HT-29 (cell line): ENCODE measurements at regions not wholly inside any gene's neighbourhood (a gene's known extent, or its start where the extent isn't known, plus 50 kb on each side); places are given as distances from the start of the nearest gene placed in this dataset.

ENCODE experiments used
- DNase-seq: peaks from one replicate; pipeline ENCODE4 v3.0.0-alpha.2; 2015; ENCODE audit warnings: low spot score

DNA sequence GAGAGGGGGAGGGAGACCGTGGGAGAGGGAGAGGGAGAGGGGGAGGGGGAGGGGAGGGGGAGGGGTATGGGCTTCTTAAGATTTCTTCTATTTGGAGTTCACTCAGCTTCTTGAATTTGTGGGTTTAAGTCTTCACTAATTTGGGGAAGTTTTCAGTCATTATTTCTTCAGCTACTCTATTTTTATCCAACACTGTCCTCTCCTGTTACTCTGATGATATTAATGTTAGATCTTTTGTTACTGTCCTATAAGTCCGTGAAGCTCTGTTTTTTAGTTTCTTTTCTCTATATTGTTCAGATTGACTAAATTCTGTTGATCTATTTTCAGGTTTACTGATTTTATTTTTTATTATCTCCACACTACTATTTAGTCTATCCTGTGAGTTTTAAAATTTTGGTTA lies 351.5 kb upstream of the TPM1 start:
- no peak for DNase-seq

DNA sequence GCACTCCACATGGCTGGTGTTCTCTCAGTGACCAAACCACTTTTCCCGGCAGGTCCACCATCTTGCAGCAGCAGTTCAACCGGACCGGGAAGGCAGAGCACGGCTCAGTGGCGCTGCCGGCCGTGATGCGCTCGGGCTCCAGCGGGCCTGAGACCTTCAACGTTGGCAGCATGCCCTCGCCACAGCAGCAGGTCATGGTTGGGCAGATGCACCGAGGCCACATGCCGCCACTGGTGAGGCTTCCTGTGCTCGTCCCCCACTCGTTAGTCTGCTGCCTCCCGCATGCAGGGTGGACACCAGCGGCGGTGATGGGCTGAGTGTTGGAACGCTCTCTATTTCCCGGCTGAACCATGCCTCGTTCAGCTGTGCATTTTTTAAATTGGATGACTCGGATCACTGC lies 344.9 kb upstream of the TPM1 start:
- DNase-seq: no peak

DNA sequence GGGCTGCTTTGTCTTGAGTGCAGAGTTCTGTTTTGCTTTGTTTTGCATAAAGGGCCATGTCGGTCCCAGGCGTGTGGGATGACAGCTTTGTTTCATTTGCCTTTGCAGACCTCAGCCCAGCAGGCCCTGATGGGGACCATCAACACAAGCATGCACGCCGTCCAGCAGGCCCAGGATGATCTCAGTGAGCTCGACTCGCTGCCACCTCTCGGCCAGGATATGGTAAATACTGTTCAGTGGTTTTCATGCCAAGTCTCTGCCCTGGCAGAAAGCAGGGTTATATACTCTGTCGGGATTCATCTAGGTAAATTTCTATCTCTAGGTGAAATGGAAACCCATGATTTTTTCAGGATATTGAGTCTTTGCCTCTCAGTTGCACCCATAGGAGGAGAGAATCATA lies 343.9 kb upstream of the TPM1 start:
- DNase-seq: no peak

DNA sequence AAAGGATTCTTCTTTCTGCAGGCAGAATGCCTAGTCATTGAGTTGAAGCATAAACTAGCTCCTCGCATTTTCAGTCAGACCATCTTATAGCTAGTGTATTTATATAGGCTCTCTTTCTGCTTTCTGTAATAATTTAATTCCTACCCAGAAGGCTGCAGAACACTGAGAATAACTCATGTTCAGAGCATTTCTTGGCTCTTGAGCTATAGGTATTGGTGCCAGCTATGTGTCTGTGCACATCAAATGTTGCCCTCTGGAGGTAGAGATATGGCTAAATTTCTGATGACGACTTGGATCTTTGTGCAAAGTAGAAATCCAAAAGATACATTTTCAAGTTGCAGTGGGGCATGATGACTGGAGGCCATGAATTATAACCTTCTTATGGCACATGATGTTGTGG lies 336.2 kb upstream of the TPM1 start:
- no peak for DNase-seq

DNA sequence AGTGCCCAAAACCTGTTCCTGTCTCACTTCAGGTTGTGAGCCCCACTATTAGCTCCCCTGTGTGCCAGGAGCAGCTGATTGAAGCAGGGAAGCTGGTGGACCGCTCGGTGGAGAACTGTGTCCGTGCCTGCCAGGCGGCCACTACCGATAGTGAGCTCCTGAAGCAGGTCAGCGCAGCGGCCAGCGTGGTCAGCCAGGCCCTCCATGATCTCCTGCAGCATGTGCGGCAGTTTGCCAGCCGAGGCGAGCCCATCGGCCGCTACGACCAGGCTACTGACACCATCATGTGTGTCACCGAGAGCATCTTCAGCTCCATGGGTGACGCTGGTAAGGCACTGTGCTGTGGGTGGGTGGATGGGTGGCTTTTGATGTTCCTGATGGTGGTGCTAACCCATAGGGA lies 334.1 kb upstream of the TPM1 start:
- DNase-seq: no peak

DNA sequence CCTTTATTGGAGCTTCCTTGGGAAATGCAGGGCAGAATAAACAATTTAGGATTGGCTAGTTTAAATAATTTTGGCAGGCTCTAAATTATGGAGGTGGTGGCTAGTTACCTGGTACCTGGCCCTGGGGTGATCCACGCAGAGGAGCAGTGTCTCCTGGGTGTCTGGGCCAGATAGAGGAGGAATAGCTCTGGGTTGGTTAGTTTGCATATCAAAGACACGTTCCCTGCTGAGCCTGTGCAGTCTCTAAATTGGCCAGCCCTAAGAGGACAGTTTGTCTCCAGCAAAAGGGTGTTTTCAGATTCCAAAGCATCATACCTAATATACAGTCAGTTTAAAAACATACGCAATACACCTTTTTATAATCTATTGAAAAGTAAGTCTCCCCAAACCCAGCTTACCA lies 333.3 kb upstream of the TPM1 start:
- DNase-seq: no peak

DNA sequence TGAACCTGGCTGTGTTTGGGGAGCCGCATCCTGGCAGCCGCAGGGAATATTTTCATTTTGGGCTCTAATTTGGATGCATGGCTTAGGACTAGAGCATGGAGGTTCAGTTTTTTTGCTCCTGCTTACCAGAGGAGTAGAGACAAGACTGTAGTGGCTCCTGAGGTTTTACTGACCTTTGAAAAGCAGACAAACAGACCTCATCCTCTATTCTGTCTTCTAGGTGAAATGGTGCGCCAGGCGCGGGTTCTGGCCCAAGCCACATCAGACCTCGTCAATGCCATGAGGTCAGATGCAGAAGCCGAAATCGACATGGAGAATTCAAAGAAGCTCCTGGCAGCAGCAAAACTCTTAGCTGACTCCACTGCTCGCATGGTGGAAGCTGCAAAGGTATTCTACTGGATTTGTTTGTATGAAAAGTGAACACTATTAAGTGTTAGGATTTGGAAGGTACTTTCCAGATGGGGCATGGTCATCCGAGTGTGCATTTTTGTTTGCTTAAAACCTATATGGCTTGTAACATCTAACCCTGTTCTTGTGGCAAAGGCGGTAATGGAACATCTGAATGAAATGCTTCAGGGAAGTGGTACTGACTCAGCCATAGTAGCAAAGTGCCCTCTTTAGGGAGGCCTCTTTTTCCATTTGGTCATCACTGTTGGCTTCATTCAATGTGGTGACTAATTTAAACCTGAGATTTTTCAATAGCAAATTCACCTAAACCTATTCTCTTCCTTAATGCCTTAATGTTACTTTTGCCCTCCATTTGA lies 330.7 kb upstream of the TPM1 start:
- DNase-seq: no peak

DNA sequence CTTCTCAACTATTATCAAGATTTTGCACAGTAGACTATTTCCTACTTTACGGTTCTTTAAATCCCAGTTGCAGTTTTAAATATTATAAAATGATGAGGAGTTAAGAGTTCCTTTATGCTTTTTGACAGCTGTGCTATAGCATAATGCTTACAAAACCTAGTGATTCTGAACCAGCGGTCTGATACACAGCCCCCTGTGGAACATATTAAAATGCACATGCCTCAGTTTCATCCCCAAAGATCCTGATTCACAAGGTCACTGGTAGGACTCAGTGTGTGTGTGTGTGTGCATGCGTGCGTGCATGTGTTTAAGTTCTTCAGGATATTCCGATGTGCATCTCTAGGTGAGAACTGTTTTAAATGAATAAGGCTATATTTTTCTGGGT lies 330.1 kb upstream of the TPM1 start:
- DNase-seq: no peak

DNA sequence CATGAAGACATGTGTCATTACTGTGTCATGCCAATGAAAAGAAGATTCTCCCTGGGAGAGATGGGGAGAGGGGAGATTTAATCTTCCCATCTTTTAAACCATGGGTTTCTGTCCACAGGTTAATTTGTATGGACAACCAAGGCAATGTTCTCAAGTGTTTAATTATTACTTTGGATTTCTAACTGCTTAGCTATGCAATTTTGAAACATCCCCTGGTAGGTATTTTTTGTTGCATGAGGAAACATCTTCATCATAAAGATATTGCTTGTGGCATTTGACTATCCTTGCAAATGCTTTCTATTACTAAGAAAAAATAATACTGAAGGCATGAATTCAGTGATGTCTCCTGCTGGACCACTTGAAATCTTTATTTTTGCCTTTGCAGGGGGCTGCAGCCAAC lies 326.6 kb upstream of the TPM1 start:
- DNase-seq: no peak

DNA sequence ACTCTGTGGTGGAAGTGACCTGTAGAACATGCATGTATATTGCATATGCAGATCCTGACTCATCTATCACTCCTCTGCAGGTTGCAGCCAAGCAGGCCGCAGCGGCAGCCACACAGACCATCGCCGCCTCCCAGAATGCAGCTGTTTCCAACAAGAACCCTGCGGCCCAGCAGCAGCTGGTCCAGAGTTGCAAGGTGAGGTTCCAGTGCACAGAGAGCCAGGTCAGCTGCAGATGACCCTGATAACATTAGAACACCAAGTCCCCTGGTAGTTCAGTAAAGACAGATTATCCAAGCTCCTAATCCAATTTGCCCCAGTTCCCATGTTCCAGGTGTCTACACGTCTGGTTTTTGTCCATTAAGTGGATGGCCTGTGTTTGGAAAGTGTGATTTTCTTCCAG lies 325.1 kb upstream of the TPM1 start:
- DNase-seq: no peak

DNA sequence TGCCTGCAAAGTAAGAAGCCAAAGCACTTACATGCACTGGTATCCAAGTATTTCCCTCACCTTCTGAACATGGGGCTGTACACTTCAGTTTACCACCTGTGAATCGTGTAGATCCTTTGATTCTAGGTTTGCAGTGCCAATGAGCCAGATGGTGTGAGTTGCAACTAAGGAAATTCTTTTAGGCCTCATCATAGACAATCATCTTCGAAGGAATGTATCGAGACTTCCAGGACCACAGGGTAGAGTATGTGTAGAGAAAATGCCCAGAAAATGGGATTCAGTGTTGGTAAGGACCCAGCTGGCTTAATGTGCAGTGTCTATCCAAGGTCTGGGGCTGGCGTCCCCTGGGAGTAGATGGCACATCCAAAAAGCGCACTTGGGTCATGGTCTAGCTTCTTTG lies 323.2 kb upstream of the TPM1 start:
- no peak for DNase-seq

DNA sequence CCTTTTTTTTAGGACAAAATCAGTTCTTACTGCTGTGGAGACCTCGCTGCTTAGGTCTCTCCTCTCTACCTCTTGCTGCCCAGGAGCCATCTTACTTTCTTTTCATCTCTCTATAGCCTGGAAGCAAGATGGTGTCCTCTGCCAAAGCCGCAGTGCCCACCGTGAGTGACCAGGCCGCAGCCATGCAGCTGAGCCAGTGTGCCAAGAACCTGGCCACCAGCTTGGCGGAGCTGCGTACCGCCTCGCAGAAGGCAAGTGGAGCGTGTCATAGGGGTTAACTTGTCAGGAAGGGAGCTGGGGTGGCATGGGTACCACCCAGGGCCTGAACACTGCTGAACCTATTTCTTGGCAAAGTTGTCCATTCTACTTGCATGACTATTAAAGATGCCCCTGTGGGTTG lies 320.3 kb upstream of the TPM1 start:
- DNase-seq: no peak

DNA sequence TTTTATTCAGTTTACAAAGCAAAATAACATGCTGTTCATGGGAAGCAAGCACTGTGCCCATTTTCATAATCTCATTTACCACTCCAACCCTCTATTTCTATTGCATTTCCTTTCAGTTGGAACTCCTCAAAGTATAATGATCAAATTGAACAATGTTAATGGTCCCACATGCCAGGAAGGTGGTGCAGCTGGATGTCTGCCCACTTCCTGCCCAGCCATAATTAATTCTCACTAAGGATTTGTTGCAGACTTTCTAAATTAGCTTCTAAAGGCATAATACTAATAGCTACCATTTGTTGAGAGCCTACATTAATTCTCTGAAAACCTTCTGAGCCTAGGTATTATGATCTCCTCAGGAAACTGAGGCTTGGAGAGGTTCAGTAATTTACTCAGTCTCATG lies 316.1 kb upstream of the TPM1 start:
- DNase-seq: no peak

DNA sequence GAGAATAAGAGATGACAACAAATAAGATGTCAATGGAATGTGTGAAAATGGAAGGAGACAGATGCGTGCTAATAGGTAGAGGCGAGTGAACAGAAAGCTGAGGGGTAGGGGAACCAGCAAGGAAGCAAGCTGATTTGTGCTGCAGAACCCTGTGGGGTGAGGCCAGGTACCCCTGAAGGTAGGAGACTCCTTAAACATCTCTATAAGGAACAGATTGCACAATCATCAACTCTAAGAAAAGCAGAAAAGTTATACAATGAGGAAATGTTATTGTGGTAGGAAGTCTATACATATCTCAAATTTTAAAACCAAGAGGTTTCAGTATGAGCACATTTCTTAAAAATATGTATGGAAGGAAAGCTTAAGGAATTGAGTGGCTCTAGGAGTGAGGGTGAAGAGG lies 315.0 kb upstream of the TPM1 start:
- DNase-seq: no peak

DNA sequence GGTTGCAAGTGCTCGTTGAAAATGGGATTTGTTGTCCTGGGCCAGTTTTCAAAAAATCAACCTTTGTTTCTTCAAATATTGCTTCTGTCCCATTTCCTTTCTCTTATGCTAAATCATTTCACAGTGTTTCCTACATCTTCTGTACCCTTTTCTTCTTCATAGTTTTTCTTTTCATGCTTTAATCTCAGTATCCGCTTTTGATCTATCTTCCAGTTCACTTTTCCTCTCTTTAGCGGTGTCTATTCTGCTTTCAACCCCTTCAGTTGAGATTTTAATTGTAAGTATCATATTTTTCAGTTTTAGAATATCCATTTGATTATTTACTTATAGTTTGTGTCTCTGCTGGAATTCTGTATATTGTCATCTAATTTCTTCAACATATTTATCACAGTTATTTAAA lies 311.7 kb upstream of the TPM1 start:
- DNase-seq: no peak

DNA sequence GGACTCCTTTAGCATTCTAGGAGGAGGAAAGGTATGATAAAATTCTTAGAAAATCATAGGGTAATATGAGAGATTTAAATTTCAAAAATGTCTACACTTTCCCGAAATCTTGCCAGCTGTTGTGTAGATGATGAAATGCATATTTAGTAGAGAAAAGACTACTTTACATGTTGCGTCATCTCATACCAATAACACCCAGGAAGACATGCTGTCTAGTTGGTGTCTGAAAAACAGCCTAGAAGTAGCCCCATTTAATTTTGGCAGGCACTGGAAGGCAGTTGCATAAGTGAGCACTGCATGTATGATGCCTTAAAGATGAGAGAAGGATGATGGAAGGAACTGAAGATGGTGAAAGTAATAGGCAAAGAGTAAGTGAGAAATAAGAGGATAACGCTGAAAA lies 310.5 kb upstream of the TPM1 start:
- no peak for DNase-seq

DNA sequence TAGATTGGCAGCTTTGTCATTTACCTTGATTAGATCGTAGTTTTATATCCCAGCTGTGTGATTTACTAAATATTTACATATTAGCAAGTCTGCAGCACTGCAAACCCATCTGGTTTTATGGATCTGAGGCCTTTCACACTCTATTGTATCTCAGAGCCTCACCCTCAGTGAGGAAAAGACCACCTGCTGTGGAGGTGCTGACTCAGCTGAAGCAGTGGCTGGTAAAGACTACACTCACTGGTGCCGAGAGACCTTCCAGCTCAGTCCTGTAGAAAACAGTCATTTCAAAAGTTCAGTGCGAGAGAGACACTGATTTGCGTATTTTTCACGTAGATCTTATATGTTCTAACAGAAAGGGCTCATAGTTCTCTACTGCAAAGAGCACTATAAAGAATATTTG lies 307.8 kb upstream of the TPM1 start:
- no peak for DNase-seq

DNA sequence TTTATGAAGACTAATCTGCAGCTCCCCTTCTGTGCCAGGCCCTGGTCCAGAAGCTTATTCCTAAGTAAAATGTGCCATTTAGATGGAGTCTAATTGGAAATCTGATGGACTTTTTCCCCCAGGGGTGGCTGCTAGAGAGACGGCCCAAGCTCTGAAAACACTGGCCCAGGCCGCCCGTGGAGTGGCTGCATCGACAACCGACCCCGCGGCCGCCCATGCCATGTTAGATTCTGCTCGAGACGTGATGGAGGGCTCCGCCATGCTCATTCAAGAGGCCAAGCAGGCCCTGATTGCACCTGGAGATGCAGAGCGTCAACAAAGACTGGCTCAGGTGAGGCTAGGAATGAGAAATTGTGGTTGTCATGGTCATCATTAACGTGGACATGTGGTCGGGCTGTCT lies 305.8 kb upstream of the TPM1 start:
- DNase-seq: no peak

DNA sequence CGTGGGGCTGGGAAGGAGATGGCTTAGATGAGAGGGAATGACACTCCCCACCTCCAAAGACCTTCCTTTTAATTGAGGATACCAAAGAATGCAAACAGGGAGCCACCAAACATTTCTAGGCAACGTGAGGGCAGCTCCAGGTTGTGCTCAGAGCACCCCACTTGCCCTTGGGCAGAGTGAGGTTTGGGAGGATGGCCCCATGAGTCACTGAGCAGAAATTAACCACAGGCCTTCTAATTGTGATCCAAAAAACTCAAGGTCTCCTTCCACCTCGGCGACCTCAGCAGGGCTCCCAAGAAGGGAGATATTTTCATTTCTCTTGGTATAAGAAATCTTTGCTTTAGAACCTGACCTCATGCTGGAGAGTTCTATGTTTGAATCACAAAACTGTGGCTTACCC lies 305.0 kb upstream of the TPM1 start:
- DNase-seq: no peak

DNA sequence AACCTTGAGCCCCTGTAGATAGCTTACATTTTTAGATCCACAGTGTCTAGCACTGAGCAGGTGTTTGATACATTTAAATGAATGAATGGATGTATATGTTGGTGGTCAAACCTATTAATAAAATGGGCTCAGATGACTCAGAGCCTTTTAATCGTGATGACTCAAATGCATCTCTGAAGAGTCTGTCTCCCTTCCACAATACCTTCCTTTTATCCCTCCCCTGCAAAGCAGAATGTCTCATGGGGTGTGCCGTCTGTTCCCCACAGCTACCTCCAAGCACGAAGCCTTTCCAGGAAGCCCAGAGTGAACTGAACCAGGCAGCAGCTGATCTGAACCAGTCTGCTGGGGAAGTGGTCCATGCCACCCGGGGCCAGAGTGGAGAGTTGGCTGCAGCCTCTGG lies 303.5 kb upstream of the TPM1 start:
- DNase-seq: no peak

DNA sequence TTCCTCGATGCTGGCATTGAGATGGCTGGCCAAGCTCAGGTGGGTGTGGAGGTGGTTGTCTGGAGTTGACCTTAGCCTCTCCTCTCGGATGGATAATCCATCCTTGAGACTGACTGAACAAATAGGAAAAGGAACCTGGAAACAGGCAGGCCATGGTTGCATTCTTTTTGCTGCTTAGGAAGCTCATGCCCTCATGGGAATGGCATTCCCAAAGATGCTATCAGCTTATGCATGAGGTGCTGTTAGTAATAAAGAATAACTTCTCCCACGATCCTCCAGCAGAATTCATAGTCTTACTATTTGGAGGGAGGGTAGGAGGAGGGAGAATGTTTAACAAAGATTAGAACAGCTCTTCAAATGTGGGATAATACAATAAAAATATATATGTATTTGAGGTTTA lies 303.0 kb upstream of the TPM1 start:
- DNase-seq: no peak

DNA sequence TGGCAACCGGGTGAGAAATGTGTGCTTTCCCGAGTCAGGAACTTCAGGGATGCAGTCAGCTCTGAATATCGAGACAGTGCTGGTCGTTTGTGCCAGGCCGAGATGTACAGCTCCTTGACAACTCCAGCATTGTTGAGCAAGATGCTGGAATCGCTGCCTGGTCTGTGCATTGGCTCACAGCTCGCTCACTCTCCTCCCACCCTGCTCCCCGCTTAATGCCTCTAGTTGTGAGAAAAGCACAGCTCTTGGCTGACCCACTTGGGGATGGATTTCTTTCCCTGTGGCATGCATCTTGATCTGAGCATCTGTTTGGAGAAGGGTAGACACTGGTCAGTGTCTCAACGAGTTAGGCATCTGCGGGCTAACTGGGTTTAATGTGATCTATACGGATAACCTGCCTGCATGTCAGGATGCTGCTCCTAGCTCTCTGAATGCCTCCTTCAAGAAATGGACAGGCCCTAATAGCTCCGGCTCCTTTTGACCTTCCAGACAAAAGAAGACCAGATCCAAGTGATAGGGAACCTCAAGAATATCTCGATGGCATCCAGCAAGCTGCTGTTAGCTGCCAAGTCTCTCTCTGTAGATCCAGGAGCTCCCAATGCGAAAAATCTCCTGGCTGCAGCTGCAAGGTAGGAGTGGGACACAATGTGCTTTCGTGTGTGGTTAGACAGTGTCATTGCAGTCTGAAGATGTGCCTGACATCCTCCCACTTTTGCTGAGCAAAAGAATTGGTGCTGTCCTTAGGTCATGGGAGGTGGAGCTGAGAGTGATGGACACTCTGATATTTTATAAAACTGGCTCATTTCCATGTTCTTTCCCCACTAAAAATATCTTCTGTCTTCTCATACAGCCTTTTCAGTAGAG lies 302.2 kb upstream of the TPM1 start:
- DNase-seq: no peak

DNA sequence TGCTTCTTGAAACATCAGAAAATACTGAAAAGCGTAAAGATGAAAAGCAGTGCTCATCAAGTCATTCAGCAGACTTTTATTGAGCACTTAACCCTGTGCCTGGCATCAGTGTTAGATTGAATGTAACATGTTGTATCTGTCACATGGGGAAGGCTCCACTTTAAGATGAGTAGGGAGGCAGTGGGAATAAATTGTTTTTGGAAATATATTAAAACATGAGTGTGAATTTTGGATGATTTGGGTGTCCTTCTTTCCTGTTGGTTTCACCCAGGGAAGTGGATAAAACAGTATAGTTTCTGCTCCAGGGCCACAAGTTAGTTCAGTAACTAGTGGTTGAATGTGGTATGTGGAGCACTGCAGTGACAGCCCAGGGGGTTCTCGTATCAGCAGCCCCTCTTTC lies 301.4 kb upstream of the TPM1 start:
- no peak for DNase-seq
